IMR-90 (cell line): ENCODE measurements at regions not wholly inside any gene's neighbourhood (a gene's known extent, or its start where the extent isn't known, plus 50 kb on each side); places are given as distances from the start of the nearest gene placed in this dataset.

Experiments used
- ATAC-seq: fragments of 200-7000 bp; cut with Tn5 transposase; 2 replicates; pipeline ENCODE4 v1.9.1; 2020; ENCODE audit warnings: low read depth, mild to moderate bottlenecking, moderate library complexity
- BruUV-seq: library from RNA; stranded (reverse); fragments of 400-500 nt; replicated peaks from 2 replicates; lab custom pipeline; 2021; lab: Mats Ljungman, UMichigan
- CTCF ChIA-PET: fragments of 300-600 bp; formaldehyde crosslinking; extraction: SDS; loops from one replicate; lab custom pipeline; 2021; ENCODE audit warnings: antibody characterized with exemption; lab: Yijun Ruan, JAX
- POLR2A ChIA-PET: fragments of 300-600 bp; sonication (Branson Sonifier 250); formaldehyde crosslinking; loops from one replicate; lab custom pipeline; 2022; ENCODE audit warnings: antibody characterized with exemption; ENCODE audit not compliant: unreplicated experiment; lab: Charles Lee
- DNase-seq: peaks from one replicate; pipeline ENCODE4 v3.0.0; 2013
- H2AFZ ChIP-seq: replicated peaks from 2 replicates; pipeline ENCODE3; 2013; ENCODE audit warnings: low read length, mild to moderate bottlenecking; ENCODE audit not compliant: poor library complexity
- H2AK5ac ChIP-seq: 2 replicates; pipeline ENCODE4 v1.6.1; 2013; ENCODE audit warnings: low read depth, low read length, inconsistent platforms
- H2AK9ac ChIP-seq: replicated peaks from 2 replicates; pipeline ENCODE3; 2013; ENCODE audit warnings: mild to moderate bottlenecking, low read depth, low read length, moderate library complexity; ENCODE audit not compliant: poor library complexity
- H2BK120ac ChIP-seq: 2 replicates; pipeline ENCODE4 v1.6.1; 2013; ENCODE audit warnings: low read depth, low read length, inconsistent platforms
- H2BK15ac ChIP-seq: 3 replicates; pipeline ENCODE4 v1.6.1; 2013; ENCODE audit warnings: low read depth, low read length, inconsistent platforms
- H2BK20ac ChIP-seq: 2 replicates; pipeline ENCODE4 v1.6.1; 2013; ENCODE audit warnings: low read depth, mild to moderate bottlenecking, inconsistent platforms, low read length, moderate library complexity
- H2BK5ac ChIP-seq: 2 replicates; pipeline ENCODE4 v1.6.1; 2013; ENCODE audit warnings: mild to moderate bottlenecking, low read depth, low read length, inconsistent platforms; ENCODE audit not compliant: poor library complexity, severe bottlenecking
- H3K14ac ChIP-seq: replicated peaks from 2 replicates; pipeline ENCODE4 v1.6.1; 2013; ENCODE audit warnings: low read depth, low read length, inconsistent platforms
- H3K18ac ChIP-seq: 2 replicates; pipeline ENCODE4 v1.6.1; 2013; ENCODE audit warnings: low read depth, low read length, control low read depth
- H3K23ac ChIP-seq: 2 replicates; pipeline ENCODE4 v1.6.1; 2013; ENCODE audit warnings: low read depth, low read length, inconsistent platforms
- H3K27ac ChIP-seq: 2 replicates; pipeline ENCODE4 v1.5.1; 2013; ENCODE audit warnings: mild to moderate bottlenecking, control low read depth, low read length; ENCODE audit not compliant: insufficient read depth
- H3K27me3 ChIP-seq: 2 replicates; pipeline ENCODE4 v1.6.1; 2013; ENCODE audit warnings: low read length; ENCODE audit not compliant: control insufficient read depth, insufficient read depth
- H3K36me3 ChIP-seq: 2 replicates; pipeline ENCODE4 v1.6.1; 2013; ENCODE audit warnings: low read length, mixed read lengths; ENCODE audit not compliant: control insufficient read depth, insufficient read depth
- H3K4ac ChIP-seq: 2 replicates; pipeline ENCODE4 v1.6.1; 2013; ENCODE audit warnings: low read depth, low read length, inconsistent platforms
- H3K4me1 ChIP-seq: 2 replicates; pipeline ENCODE4 v1.6.1; 2013; ENCODE audit warnings: low read length, mixed read lengths; ENCODE audit not compliant: control insufficient read depth, insufficient read depth
- H3K4me2 ChIP-seq: 2 replicates; pipeline ENCODE4 v1.6.1; 2013; ENCODE audit warnings: low read depth, mild to moderate bottlenecking, control low read depth, low read length, moderate library complexity
- H3K4me3 ChIP-seq: 2 replicates; pipeline ENCODE4 v1.5.1; 2013; ENCODE audit warnings: low read depth, mild to moderate bottlenecking, control low read depth, low read length, moderate library complexity; ENCODE audit not compliant: insufficient read depth
- H3K56ac ChIP-seq: 2 replicates; pipeline ENCODE4 v1.6.1; 2013; ENCODE audit warnings: low read length, inconsistent platforms; ENCODE audit not compliant: insufficient read depth; ENCODE audit errors: extremely low read depth
- H3K79me1 ChIP-seq, 2 experiments: 2 replicates each; pipeline ENCODE4 v1.6.1; 2013; ENCODE audit warnings: low read length in 2 of 2, inconsistent platforms in 1 of 2, low read depth in 1 of 2
- H3K9ac ChIP-seq: 2 replicates; pipeline ENCODE4 v1.6.1; 2013; ENCODE audit warnings: low read depth, low read length, control low read depth
- H3K9me1 ChIP-seq: 2 replicates; pipeline ENCODE4 v1.6.1; 2013; ENCODE audit warnings: low read length, inconsistent platforms; ENCODE audit not compliant: insufficient read depth
- H3K9me3 ChIP-seq: 2 replicates; pipeline ENCODE4 v1.6.1; 2013; ENCODE audit warnings: low read length; ENCODE audit not compliant: control insufficient read depth, insufficient read depth
- H4K20me1 ChIP-seq: 2 replicates; pipeline ENCODE4 v1.6.1; 2013; ENCODE audit warnings: low read length, inconsistent platforms; ENCODE audit not compliant: insufficient read depth
- H4K5ac ChIP-seq: 2 replicates; pipeline ENCODE4 v1.6.1; 2013; ENCODE audit warnings: mild to moderate bottlenecking, low read depth, low read length, control low read depth
- H4K8ac ChIP-seq, 2 experiments: 2 replicates each; pipeline ENCODE4 v1.6.1; 2013; ENCODE audit warnings: low read depth in 2 of 2, low read length in 2 of 2, control low read depth in 1 of 2, inconsistent platforms in 1 of 2
- H4K91ac ChIP-seq: 2 replicates; pipeline ENCODE4 v1.6.1; 2013; ENCODE audit warnings: low read depth, low read length, inconsistent platforms; ENCODE audit not compliant: insufficient read depth
- BHLHE40 ChIP-seq: fragments of 150-350 bp; IDR thresholded peaks from 2 replicates; pipeline ENCODE4 v1.6.1; 2016; ENCODE audit warnings: mild to moderate bottlenecking, low read depth, low read length
- CEBPB ChIP-seq: IDR thresholded peaks from 2 replicates; pipeline ENCODE4 v1.6.1; 2012; ENCODE audit warnings: low read depth, low read length, improper control_type of control experiment
- CHD1 ChIP-seq: IDR thresholded peaks from 2 replicates; pipeline ENCODE4 v1.6.1; 2012; ENCODE audit warnings: low read depth, low read length, improper control_type of control experiment
- CTCF ChIP-seq: conservative IDR thresholded peaks from 2 replicates; pipeline ENCODE4 v1.5.1; 2012; ENCODE audit warnings: mild to moderate bottlenecking, low read depth, low read length, improper control_type of control experiment
- ELK1 ChIP-seq: fragments of 150-350 bp; IDR thresholded peaks from 2 replicates; pipeline ENCODE4 v1.6.1; 2016; ENCODE audit warnings: low read depth, mild to moderate bottlenecking, low read length, moderate library complexity, borderline replicate concordance
- FOS ChIP-seq: fragments of 150-350 bp; IDR thresholded peaks from 2 replicates; pipeline ENCODE4 v1.6.1; 2016; ENCODE audit warnings: low read depth, low read length
- MAFK ChIP-seq: IDR thresholded peaks from 2 replicates; pipeline ENCODE4 v1.6.1; 2012; ENCODE audit warnings: low read depth, low read length, improper control_type of control experiment
- MAZ ChIP-seq: IDR thresholded peaks from 2 replicates; pipeline ENCODE4 v1.6.1; 2012; ENCODE audit warnings: low read depth, mild to moderate bottlenecking, low read length, improper control_type of control experiment, moderate library complexity, borderline replicate concordance
- MXI1 ChIP-seq: IDR thresholded peaks from 2 replicates; pipeline ENCODE4 v1.6.1; 2012; ENCODE audit warnings: low read depth, mild to moderate bottlenecking, low read length, moderate library complexity, borderline replicate concordance
- NFE2L2 ChIP-seq: fragments of 150-350 bp; IDR thresholded peaks from 2 replicates; pipeline ENCODE4 v1.6.1; 2016; ENCODE audit warnings: low read depth, mild to moderate bottlenecking, low read length
- POLR2A ChIP-seq: IDR thresholded peaks from 2 replicates; pipeline ENCODE4 v1.6.1; 2012; ENCODE audit warnings: mild to moderate bottlenecking, low read depth, low read length
- RAD21 ChIP-seq: IDR thresholded peaks from 2 replicates; pipeline ENCODE4 v1.6.1; 2012; ENCODE audit warnings: low read length, improper control_type of control experiment
- RCOR1 ChIP-seq: IDR thresholded peaks from 2 replicates; pipeline ENCODE4 v1.6.1; 2012; ENCODE audit warnings: mild to moderate bottlenecking, low read length, improper control_type of control experiment; ENCODE audit not compliant: insufficient replicate concordance
- RFX5 ChIP-seq: IDR thresholded peaks from 2 replicates; pipeline ENCODE4 v1.8.0; 2012; ENCODE audit warnings: low read depth, mild to moderate bottlenecking, low read length, moderate library complexity
- SMC3 ChIP-seq: fragments of 150-350 bp; IDR thresholded peaks from 2 replicates; pipeline ENCODE4 v1.6.1; 2016; ENCODE audit warnings: low read depth, mild to moderate bottlenecking, antibody characterized with exemption, low read length, moderate library complexity
- USF2 ChIP-seq: fragments of 150-350 bp; IDR thresholded peaks from 2 replicates; pipeline ENCODE4 v1.6.1; 2017; ENCODE audit warnings: mild to moderate bottlenecking, antibody characterized with exemption, low read length, low read depth
- dilution Hi-C: fragments of 300-500 bp; cut with HindIII; formaldehyde crosslinking; loops from one replicate; pipeline ENCODE4 v1.14.3; 2018; ENCODE audit warnings: low sequenced_read_pairs; ENCODE audit not compliant: unreplicated experiment
- in situ Hi-C: fragments of 300-500 bp; cut with MboI; formaldehyde crosslinking; loops from 3 replicates; pipeline ENCODE4 v1.14.3; 2019; ENCODE audit warnings: low sequenced_read_pairs, inconsistent platforms, mixed read lengths
- intact Hi-C: fragments of 100-400 bp; cut with micrococcal nuclease; formaldehyde crosslinking; loops from 2 replicates; pipeline ENCODE4 v1.10.0; 2022

DNA sequence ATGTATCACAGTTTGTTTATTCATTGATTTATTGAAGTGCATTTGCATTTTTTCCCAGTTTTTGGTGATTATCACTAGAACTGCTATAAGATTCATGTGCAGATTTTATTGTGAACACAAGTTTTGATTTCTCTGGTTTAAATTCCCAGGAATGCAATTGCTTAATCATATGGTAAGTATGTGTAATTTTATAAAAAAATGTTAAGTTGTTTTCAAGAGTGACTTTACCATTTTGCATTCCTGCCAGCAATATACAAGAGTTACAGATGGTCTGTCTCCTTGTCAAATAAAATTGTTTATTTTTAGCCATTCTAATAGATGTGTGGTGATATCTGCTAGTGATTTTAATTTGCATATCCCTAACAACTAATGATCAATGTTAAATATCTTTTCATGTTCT, 127.3 kb upstream of the APP start:
- intact Hi-C loops (no loop called here), dilution Hi-C loops (no loop called here), in situ Hi-C loops (no loop called here)
- no peaks in the 10 kb centered on the region for H3K79me1 ChIP-seq
- no peaks in the 10 kb centered on the region for H4K20me1 ChIP-seq
- ATAC-seq, result no peak
- DNase-seq, result no peak
- no peak overlapping the region for H2BK5ac ChIP-seq
- no peak overlapping the region for H3K14ac ChIP-seq
- H3K9ac ChIP-seq, result no peak overlapping the region
- no peak overlapping the region for H2BK120ac ChIP-seq
- no peak overlapping the region for H2BK15ac ChIP-seq
- H3K23ac ChIP-seq, result no peak overlapping the region
- H3K56ac ChIP-seq, result no peak overlapping the region
- H3K9me1 ChIP-seq, result no peaks in the 10 kb centered on the region
- no peaks in the 10 kb centered on the region for H3K9me3 ChIP-seq
- H4K8ac ChIP-seq, result no peak overlapping the region
- H3K18ac ChIP-seq, result no peak overlapping the region
- no TSS peak for BruUV-seq
- no peak overlapping the region for H3K27ac ChIP-seq
- no peak overlapping the region for H2AK5ac ChIP-seq
- ChIA-PET POLR2A (no interaction called here), CTCF (no interaction called here)
- H3K4me2 ChIP-seq, result no peak overlapping the region
- H3K27me3 ChIP-seq, result no peaks in the 10 kb centered on the region
- no peak overlapping the region for H3K4ac ChIP-seq
- no peaks in the 10 kb centered on the region for H3K4me1 ChIP-seq
- H2AFZ ChIP-seq, result no peak overlapping the region
- no peak overlapping the region for H3K4me3 ChIP-seq
- no peak overlapping the region for H2BK20ac ChIP-seq
- no peaks in the 10 kb centered on the region for H3K36me3 ChIP-seq
- TF ChIP-seq CHD1 (no peak), USF2 (no peak), CTCF (no peak), FOS (no peak), BHLHE40 (no peak), RFX5 (no peak), CEBPB (no peak), MXI1 (no peak), MAFK (no peak), SMC3 (no peak), ELK1 (no peak), MAZ (no peak), RAD21 (no peak), RCOR1 (no peak), NFE2L2 (no peak), POLR2A (no peak)
- H4K5ac ChIP-seq, result no peak overlapping the region
- no peak overlapping the region for H4K91ac ChIP-seq
- no peak overlapping the region for H2AK9ac ChIP-seq
